ENCODE measurements at regions not wholly inside any gene's neighbourhood (a gene's known extent, or its start where the extent isn't known, plus 50 kb on each side); places are given as distances from the start of the nearest gene placed in this dataset.

- WGBS, 2 donors: 69 to 73% methylated on average over 5 of the region's 5 CpGs
- DNase-seq: no peak
- H3K36me3 ChIP-seq: no peaks in the 10 kb centered on the region
- intact Hi-C loops (cut with DNase I): no loop called here
- H3K27ac ChIP-seq: no peak overlapping the region
- TF ChIP-seq CTCF (IDR thresholded peaks at IDR 0.05): no peak
- TF ChIP-seq POLR2A (IDR thresholded peaks at IDR 0.05): no peak
- H3K9me3 ChIP-seq: no peaks in the 10 kb centered on the region
- no peak overlapping the region for H3K4me3 ChIP-seq (replicated peaks in 1 of 3)
- H3K4me1 ChIP-seq: peaks cover 5% of the 10 kb centered on the region in 2 donors
- no peaks in the 10 kb centered on the region for H3K27me3 ChIP-seq
Measured at GRCh38 chr2:4684921-4685320, 981.5 kb downstream of the DCDC2C start.

DNA sequence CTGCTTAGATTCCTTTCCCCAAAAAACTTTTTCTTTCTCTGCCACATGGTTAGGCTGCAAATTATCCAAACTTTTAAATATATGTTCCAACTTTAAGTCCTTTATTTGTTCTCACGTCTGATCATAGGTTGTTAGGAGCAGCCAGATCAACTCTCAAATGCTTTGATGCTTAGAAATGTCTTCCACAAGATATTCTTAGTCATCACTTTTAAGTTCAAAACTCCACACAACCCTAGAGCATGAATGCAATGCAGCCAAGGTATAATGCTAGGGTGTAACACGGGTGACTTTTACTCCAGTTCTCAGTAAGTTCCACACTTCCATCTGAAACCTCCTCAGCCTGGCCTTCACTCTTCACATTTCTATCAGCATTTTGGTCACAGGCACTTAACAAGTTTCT lies 987.5 kb downstream of the DCDC2C start:
- no peak overlapping the region for H3K4me3 ChIP-seq (replicated peaks in 1 of 3)
- TF ChIP-seq POLR2A (IDR thresholded peaks at IDR 0.05) (no peak), CTCF (IDR thresholded peaks at IDR 0.05) (no peak)
- H3K9me3 ChIP-seq: no peaks in the 10 kb centered on the region
- no peaks in the 10 kb centered on the region for H3K36me3 ChIP-seq
- no peak overlapping the region for H3K27ac ChIP-seq
- intact Hi-C loops (cut with DNase I): no loop called here
- 89 to 93% methylated on average over 2 of the region's 2 CpGs for WGBS, 2 donors
- DNase-seq: no peak
- H3K4me1 ChIP-seq: peaks cover 0 to 5% of the 10 kb centered on the region in 2 donors
- H3K27me3 ChIP-seq: no peaks in the 10 kb centered on the region

- Histone ChIP-seq H3K36me3 (no peaks in the 10 kb centered on the region), H3K4me3 (replicated peaks in 1 of 3) (no peak overlapping the region), H3K4me1 (no peaks in the 10 kb centered on the region), H3K27me3 (no peaks in the 10 kb centered on the region), H3K27ac (no peak overlapping the region), H3K9me3 (no peaks in the 10 kb centered on the region)
- TF ChIP-seq CTCF (IDR thresholded peaks at IDR 0.05) (no peak), POLR2A (IDR thresholded peaks at IDR 0.05) (no peak)
- DNase-seq: no peak
- intact Hi-C loops (cut with DNase I): no loop called here
- WGBS, 2 donors: 62 to 72% methylated on average over 9 of the region's 9 CpGs
Measured at GRCh38 chr2:4693266-4693665, 989.9 kb downstream of the DCDC2C start.

DNA sequence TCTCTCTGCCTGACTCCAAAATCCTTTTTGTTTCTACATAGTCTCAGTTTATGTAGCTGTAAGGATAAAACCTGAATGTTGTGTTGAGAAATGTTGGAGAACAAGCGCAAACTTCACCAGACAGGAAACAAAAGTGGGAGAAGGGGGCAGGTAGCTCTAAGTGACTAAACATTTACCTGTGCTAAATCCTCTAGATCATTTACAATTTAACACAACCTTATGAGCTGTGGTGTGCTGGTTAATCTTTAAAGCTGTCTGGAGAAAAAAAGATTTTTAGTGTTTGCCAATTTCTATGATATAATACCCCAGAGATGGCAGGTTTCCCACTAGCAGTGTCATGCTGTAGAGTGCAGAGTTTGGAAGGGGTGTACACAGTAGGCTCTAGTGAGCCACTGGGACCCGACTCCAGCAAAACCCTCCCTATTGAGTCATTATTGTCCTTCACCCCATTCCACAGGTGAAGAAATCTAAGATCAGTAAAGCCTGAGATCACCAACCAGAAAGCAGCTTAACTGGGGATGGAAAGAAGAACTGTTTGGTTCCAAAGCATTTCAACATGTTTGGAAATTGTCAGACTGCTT lies 992.0 kb downstream of the DCDC2C start:
- H3K36me3 ChIP-seq: no peaks in the 10 kb centered on the region
- no peak overlapping the region for H3K27ac ChIP-seq
- H3K27me3 ChIP-seq: no peaks in the 10 kb centered on the region
- H3K4me3 ChIP-seq (replicated peaks in 1 of 3): no peak overlapping the region
- DNase-seq: no peak
- TF ChIP-seq CTCF (IDR thresholded peaks at IDR 0.05) (no peak), POLR2A (IDR thresholded peaks at IDR 0.05) (no peak)
- no peaks in the 10 kb centered on the region for H3K9me3 ChIP-seq
- WGBS, 2 donors: 75 to 85% methylated on average over 2 of the region's 2 CpGs
- no peaks in the 10 kb centered on the region for H3K4me1 ChIP-seq
- intact Hi-C loops (cut with DNase I): no loop called here

- Histone ChIP-seq H3K36me3 (no peaks in the 10 kb centered on the region), H3K4me1 (no peaks in the 10 kb centered on the region), H3K27me3 (no peaks in the 10 kb centered on the region), H3K27ac (no peak overlapping the region), H3K4me3 (replicated peaks in 1 of 3) (no peak overlapping the region), H3K9me3 (no peaks in the 10 kb centered on the region)
- TF ChIP-seq CTCF (IDR thresholded peaks at IDR 0.05) (no peak), POLR2A (IDR thresholded peaks at IDR 0.05) (no peak)
- intact Hi-C loops (cut with DNase I): no loop called here
- DNase-seq: no peak
- WGBS, 2 donors: 37 to 55% methylated on average over 2 of the region's 2 CpGs
Measured at GRCh38 chr2:4715065-4715464, 977.1 kb upstream of the SOX11 start.

All from thyroid gland (tissue), 4 donors.